OCI-LY1 (cell line): ENCODE measurements at regions not wholly inside any gene's neighbourhood (a gene's known extent, or its start where the extent isn't known, plus 50 kb on each side); places are given as distances from the start of the nearest gene placed in this dataset.

Experiments used
- EZH2 ChIP-seq: fragments of 200-600 bp; sonication (generic), shearing (Covaris generic); IDR thresholded peaks from 2 replicates; pipeline ENCODE4 v1.8.0; 2017; ENCODE audit warnings: borderline replicate concordance, mixed run types, mild to moderate bottlenecking, antibody characterized with exemption, low read length, moderate library complexity, mixed read lengths
- TF ChIP-seq, protein P1 (sequence below): fragments of 200-600 bp; sonication (generic), shearing (Covaris generic); IDR thresholded peaks from 2 replicates; pipeline ENCODE4 v1.5.1; 2017; ENCODE audit warnings: mild to moderate bottlenecking, antibody characterized with exemption, low read length, moderate library complexity, mixed read lengths

- TF ChIP-seq, protein P1, sequence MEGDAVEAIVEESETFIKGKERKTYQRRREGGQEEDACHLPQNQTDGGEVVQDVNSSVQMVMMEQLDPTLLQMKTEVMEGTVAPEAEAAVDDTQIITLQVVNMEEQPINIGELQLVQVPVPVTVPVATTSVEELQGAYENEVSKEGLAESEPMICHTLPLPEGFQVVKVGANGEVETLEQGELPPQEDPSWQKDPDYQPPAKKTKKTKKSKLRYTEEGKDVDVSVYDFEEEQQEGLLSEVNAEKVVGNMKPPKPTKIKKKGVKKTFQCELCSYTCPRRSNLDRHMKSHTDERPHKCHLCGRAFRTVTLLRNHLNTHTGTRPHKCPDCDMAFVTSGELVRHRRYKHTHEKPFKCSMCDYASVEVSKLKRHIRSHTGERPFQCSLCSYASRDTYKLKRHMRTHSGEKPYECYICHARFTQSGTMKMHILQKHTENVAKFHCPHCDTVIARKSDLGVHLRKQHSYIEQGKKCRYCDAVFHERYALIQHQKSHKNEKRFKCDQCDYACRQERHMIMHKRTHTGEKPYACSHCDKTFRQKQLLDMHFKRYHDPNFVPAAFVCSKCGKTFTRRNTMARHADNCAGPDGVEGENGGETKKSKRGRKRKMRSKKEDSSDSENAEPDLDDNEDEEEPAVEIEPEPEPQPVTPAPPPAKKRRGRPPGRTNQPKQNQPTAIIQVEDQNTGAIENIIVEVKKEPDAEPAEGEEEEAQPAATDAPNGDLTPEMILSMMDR: no peak
- TF ChIP-seq EZH2: no peak
These were observed 1343.7 kb downstream of the BRD1 start for GRCh38 chr22:48483764-48484528.
